GM20000 (cell line): ENCODE measurements at regions not wholly inside any gene's neighbourhood (a gene's known extent, or its start where the extent isn't known, plus 50 kb on each side); places are given as distances from the start of the nearest gene placed in this dataset.

Source experiments
- DNase-seq: peaks from one replicate; pipeline ENCODE4 v3.0.0; 2012; ENCODE audit warnings: low spot score
- CTCF ChIP-seq: IDR thresholded peaks from 2 replicates; pipeline ENCODE4 v1.5.1; 2012; ENCODE audit warnings: mild to moderate bottlenecking, control low read depth; ENCODE audit errors: extremely low read depth, missing control alignments

DNA sequence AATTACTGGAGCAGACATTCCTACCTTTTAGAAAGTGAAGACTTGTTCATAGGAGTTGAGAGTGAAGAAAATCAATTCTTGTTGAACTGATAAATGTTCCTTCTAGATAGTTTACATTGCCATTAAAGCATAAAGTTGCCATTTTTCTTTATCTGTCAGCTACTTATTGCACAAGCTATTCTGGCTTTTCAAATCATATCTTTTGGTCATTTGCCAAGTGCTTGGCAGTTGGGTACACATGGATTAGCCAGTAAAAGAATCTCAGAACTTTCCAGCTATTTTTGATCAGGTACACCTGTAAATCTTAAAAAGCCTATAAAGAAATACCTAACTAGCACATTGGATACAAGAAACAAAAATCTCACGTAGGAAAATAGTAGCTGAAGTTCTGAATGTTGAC lies 56.4 kb upstream of the PNPLA4 start:
- no peak for TF ChIP-seq CTCF
- DNase-seq, result no peak
